Myocyte (in vitro differentiated cells): ENCODE measurements at regions not wholly inside any gene's neighbourhood (a gene's known extent, or its start where the extent isn't known, plus 50 kb on each side); places are given as distances from the start of the nearest gene placed in this dataset.

Experiments used
- DNase-seq: peaks from one replicate; pipeline ENCODE4 v3.0.0-alpha.2; 2012; ENCODE audit warnings: low read depth

DNA sequence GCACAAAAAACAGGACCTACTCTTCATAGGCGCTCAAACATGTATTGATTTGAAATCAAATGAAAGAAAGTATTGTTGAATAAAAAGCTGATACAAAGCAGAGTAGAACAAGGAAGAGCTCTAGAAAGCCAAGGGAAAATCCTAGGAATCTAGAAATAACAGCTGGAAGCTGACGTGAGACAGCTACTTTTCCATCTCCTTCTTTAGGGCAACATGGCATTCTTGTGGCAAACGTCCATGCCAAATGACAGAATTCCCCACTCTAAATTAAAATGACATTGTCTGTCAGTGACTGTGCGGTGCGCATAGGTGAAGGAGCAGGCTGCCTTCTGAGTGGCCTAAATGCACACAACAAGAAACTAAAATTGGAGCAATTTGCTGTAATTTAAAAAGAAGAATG lies 557.4 kb downstream of the SOX11 start:
- DNase-seq, result no peak

DNA sequence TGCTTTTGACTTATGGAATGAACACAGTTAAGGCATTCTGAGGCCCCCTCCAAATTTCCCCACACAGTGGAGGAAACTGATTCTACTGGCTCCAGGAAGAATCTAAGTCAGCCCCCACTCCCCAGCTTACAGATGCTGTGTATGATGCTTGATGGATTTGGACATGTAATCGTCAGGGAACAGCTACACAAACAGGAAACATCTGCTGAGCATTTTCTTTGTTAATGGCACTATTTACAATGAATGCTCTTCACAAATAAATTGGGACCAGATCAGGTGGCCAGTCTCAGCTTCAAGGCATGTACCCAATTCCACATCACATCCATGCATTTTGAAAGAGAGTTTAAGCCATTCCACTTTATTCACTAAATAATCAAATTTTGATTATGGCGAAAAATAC lies 562.3 kb downstream of the SOX11 start:
- DNase-seq, result no peak

DNA sequence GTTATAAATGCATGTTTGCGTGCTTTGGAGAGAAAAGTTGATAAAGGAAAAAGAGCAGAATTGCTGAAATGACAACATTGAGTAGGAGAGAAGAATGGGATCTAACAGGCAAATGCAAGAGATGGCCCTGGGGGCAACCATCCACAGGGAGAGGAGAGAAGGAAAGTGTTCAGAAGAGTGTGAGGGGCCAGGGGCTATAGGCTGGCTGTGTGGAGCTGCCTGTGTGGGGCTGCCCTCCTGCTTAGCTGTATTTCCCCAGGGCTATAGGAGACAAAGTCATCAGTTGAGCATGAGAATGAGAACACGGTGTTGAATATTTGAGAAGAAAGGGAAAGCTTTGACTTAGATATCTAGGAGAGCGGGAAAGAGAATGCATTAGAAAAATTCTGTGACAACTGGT lies 572.0 kb downstream of the SOX11 start:
- DNase-seq, result no peak

DNA sequence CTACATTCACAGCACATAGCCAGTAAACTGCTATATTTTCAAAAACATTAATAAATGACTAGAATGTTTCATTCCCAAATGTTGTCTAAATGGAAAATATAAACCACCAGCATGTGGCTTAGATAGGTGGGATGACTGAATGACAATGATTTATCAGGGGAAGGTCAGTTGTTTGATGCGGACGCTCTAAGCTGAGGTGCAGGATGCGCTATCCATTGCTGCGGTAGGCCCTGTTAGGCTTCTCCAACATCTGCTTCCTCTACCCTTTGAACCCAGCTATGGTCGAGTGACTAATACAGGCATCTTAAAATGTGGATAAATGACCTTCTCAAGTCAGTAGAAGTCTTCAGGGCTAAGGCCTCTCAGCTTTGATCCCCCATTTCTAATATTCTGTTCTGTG lies 584.2 kb downstream of the CMPK2 start:
- DNase-seq, result no peak

DNA sequence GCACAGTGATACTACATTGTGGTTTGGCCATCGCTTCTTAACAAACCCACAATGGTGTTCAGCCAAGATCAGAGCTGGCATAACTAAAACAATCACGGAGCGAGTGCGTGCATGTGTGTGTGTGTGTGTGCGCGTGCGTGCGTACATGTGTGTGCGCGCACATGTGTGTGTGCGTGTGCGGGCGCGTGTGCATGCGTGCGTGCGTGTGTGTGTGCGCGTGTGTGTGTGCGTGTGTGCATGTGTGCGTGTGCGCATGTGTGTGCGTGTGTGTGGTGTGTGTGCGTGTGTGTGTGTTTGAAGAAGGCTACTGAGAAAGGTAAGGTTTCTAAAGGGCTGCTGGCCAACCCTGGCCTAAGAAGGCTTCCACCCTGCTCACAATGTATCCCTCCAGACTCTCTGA lies 582.4 kb downstream of the CMPK2 start:
- no peak for DNase-seq

DNA sequence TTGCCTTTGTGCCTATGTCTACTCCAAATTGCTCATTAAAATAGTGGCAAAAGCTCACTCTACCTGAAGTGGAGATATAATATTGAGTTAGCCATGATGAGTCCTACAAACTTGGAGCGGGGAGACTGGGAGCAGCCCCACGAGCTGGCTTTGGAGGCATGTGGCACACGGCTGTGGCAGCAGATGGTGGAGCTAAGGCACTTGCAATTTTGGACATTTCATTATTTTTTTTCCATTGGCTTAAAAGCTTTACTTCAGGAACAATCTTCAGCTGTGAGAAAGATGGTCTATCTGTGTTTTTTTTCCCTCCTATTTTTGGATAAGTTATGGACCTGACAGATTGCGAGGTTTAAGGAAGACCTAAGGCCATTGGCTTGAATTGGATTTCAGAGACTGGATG lies 578.3 kb downstream of the CMPK2 start:
- no peak for DNase-seq

DNA sequence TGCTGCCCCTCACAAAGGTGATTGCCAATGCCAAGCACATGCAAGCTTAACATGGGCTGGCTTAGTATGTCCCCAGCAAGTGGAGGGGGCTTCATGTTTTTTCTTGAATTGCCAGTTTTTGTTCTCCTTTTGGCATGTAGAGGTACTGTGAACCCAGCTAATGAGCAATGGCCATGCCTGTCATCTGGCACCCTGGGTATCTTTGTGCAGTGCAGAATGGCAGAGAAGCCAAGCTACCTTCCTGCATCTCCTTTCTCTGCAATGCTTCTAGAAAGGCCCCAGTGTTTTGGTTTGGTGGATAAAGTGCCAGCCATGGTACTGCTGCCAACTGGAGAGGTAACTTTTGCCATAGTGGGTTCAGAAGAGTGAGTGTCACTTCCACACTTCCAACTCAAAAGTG lies 576.9 kb downstream of the CMPK2 start:
- no peak for DNase-seq

DNA sequence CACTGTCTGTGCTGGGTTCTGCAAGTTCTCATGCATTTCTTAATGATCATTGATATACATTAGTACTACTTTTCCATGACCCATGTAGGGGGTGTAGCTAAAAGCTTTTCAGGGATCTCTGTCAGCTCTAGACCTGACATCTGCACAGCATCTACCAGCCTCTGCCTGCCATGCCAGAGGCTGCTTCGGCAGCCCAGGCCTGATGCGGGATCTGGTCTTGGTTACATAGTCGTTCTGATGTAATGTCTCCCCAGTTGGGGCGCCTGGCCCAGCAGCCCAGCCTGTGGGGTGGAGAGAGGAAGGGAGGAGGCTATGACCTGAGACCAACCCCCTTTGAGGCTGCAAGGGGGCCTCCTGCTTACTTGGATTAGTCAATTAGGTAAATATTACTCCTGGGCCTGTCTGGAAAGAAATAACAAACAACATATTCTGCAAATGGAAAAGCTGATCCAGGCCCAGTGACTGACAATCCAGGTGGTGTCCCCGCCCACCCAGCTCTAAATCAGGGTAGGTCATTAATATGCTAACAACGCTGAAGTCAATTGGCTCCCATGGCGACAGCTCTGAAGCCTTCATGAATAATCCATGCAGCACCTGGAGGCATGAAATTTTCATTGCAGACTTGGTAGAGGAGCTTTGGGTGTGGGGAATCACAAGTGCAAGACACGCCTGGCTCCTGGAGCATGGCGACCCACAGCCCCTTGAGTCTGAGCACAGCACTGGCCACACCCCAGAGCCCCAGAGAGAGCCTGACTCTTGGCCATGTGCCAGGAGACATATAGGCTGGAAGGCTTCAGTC lies 575.3 kb downstream of the CMPK2 start:
- DNase-seq, result no peak

DNA sequence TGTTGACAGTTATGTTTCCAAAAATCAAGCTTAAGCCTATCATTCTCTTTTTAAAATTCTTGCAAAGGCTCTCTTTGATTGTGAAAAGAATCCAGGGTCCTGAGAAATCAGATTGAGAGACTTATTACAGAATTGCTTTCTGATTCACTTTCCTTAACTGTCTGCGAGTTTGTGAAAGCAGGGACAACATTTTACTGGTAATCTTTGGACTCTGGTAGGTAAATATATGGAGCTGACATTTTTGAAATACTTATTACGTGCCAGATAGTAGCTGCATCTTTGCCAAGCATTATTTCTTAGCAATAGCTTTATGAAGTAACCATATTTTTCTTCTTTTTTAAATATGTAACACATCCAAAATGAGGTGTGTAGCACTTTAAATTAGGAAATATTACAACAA lies 570.9 kb downstream of the CMPK2 start:
- no peak for DNase-seq

DNA sequence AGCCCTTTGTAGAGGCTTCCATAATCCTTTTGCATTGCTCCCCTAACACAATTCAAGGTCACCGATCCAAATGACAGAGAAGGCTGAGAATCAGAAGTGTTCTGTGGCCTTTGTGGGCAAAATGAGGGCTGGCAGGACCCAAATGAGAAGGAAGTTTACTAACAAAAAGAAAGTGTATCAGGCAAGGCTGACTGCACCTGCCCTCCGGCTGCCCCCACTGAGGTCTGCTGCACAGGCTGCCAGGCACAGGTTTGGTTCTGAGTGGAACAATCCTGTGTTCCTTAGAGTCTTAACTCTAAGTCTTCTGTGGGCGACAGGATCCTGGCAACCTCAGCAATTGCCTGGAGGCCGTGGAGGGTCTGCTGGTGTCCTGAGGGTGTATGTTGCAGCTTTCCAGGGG lies 568.5 kb downstream of the CMPK2 start:
- DNase-seq, result no peak

DNA sequence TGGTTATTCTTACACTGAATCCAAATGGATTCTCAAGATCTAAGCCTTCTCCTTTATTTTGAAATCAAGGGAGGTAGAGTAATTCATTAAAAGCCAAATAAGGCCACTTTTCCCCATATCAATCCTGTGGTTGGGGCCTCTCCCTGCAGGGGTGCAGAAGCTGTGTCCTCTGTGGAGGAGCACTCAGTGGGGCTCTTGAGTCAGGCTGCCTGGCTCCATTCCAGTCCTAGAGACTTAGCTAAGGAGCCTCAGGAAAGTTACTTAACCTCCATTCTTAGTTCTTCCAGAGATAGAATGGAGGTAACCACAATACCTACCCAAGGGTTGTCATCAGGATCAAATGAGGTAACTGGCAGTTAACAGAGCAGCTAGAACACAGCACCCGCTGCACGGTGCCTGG lies 564.3 kb downstream of the CMPK2 start:
- no peak for DNase-seq

DNA sequence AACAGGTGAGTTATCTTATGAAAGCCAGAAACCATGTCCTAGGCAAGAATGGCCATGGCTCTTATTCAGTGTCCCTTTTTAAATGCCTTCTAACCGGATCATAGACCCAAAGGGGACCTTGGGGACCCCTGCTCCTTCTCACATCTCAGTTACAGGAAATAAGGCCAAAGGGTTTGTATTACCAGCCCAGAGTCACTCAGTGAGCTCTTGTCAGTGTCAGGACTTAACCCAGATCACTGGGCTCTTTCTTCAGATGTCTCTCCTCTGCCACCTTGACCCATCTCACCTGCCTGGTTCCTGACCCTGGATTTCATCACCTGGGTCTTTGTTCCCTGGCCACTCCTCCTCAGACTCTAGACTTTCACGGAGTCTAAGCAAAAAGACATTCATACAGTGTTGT lies 556.7 kb downstream of the CMPK2 start:
- no peak for DNase-seq

DNA sequence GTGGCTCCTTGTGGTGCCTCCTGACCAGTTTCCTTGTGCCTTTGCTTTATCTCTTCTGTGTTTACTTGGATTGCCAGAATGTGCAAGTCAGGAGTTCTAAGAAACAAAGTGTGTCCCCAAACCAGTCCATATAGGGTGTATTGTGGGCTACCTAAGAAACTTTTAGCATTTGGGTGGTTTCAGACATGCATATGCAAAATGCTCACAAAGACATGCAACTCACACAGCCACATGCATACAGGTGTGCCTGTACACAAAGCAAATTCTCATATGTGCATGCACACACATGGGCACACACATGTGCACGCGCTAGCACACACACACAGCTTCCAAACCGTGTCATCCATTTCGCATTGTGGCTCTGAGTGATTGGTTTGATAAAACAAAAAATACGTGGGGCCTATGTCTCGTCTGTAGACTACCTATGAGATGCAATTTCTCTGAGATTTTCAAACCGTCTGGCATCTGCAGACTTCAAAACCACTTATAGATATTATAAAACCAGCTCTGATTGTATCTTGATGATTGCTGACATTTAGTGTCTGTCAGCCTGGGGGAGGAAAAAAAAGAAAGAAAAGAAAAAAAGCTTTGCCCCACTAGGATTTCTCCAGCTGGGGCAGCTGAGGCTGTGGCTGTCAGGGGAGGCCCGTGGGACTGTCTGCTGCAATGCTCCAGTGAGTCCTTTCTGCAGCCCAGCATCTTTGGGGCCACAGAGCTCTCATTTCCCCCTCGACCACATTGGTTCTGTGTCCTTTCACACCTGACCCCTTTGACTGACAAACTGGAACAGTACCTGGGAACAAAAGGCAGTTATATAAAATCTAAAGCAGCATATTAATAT lies 556.1 kb downstream of the CMPK2 start:
- DNase-seq, result no peak

DNA sequence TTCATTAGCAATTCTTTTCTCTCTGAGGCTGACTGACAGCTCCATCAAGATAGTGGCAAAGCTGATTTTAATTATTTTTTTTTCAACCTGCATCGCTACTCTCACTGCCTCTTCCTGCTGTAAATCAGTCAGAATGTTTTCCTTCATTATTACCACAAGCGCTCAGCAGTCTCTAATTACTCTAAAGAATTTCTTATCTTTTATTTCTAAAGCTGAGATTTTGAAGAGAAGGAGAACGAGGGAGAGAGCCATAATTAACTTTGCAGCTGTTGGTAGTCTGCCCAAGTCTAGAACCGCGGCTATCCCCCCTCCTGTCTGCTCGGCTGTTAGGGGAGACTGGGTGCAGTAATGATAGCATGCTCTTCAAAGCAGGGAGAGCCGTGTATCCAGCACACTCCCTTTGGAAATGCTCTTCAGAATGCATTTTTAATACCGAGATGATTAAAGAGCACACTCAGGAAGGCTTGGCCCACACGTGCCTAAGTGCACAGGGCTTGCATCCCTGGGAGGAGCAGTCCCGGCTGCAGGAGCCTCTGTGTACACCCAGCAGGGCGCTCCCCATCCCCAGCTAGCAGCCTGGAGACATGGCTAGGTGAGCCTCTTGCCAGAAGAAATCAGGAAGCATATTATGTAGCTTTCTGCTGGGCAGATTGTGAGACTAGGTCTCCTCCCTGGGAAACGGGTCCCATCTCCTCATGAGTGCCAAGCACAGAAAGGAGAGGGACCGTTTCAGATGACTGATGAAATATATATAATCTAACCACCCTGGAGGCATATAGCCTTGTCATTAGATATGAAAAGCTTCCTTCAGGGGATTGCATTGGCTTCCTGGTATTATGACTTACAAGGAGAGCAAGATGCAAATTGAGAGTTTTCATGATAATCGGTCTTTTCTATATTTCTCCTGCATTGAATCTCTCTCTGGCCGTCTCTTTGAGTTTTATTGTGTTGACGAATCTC lies 555.2 kb downstream of the CMPK2 start:
- DNase-seq, result no peak

DNA sequence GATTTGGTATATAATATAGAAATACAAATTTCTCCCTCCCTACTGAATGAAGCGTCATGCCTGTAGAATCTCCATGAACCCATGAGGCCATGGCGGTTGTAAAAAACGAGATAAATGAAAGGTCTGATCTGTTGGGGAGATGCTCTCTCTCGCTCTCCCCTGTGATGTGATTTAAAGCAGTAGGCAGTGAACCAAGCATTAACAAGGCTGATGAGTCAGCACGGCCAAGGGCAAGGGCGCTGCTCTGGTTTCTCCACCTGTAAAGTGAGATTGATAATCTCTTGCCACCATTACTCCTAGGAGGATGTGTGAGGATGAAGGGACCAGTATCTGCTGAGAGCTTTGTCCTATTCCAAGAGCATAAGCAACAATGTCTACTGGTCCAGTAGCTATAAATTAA lies 553.3 kb downstream of the CMPK2 start:
- DNase-seq, result no peak

DNA sequence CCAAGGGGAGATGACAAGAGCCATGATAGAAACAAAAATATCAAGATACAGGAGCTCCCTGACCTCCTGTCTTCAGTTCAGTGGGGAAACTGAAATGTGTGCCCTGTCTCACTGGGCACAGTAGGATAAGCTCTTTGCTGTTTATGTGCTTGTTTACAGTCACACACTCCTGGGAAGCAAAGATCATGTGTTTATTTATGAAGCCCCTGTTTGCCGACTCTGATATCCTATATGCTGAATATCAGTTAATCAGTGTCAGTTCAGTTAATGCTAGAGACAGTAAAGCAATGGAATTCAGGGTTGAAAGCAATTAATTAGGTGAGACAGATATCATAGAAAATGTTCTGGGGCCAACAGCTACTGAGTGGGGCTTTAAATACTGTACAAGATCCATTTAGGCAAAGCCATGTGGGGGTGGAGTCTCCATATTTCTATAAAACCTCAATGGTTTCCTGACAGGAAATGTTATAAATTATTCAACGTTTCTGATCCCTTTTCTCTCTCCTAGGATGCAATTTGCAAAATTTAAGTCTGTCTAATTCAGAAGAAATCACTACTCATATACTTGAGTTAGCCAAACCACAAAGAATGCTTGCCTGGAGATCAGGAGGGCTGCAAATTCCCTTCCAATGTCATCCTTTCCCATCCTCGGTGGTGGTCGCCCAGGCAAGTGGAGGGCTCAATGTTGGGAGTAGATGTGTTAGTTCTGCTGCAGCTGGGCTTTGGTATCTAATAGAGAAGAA lies 551.3 kb downstream of the CMPK2 start:
- DNase-seq, result no peak

DNA sequence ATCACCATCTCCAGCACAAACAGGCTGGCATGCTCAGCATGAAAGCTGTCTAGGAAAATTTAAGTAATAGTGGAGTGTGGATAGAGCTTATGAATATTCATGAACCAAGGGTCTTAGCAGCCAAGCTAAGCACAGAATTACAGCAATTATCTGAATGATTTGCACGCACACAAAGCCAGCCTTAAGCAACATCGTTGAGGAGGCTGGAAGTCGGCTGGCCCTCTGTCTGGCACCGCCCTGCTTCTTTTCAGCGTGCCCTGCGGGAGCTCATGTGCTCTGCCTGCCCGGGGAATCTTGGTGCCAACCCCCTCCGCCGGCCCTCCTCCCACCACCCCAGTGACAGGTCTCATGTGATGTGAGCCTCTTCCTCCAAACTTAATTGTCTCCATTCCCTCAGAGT lies 540.1 kb downstream of the CMPK2 start:
- no peak for DNase-seq

DNA sequence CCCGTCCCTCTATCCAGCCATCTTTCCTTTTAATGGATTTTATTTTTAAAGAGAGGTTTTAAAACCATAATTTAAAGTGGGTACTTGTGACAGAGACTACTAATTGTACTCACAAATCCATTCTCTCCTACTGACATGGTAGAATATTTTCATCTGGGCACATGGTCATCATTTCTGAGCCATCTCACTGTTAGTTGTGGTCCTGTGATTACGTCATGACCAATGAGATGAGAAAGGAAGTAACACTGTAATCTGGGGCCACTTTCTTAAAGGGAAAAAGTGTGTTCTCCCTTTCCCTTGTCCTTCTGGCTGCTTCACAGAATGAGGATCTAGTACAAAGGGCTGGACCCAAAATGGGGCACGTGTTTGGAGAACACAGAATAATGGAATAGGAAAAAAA lies 538.7 kb downstream of the CMPK2 start:
- DNase-seq, result no peak

DNA sequence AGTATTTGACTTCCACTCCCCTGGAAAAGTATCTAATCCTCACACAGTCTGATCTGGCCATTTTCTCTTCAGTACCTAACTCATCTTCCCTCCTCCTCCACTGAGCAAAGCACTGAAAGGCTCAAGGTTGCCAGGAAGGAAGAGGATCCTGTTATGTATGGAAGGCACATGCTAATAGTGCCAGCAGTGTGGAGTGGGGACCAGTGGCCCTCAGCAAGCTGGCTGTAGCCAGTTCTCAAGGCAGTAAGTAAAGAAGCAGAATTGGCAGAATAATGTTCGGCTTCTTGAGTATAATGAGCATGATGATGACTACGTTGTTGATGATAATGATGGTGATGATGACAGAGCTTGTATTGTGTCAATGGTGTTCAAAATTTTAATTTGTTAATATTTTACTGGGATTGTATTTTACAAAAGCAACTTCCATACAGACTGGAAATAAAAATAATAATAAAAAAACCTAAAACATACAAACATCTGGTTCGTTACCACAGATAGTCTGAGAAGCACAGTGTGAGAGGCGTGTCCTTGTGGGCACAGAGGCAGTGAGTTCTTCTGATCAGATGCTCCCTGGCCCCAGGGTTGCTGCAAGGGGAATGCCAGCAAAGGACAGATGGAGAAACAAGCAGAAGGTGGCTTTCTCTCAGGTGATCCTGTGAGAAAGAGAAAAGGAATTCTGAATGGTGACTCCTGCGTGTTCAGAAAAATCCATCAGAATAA lies 528.8 kb downstream of the CMPK2 start:
- DNase-seq, result no peak

DNA sequence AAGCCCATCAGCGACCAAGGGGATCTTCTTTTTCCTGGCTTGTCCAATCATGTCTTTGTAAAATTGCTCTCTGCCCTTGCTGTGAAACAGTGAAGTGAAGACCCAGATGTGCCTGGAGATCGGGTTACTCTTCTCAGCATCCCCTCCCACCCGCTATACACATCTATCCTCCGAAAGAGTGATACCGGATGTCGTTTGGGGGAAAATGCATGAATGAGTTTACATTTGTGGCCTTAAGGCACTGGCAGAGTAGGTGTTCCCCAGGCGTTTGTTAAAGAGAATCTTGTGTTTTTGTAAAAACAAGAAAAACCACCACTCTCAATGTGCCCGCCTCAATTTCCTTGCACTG lies 528.3 kb downstream of the CMPK2 start:
- no peak for DNase-seq
